GM19239 (cell line): ENCODE measurements at regions not wholly inside any gene's neighbourhood (a gene's known extent, or its start where the extent isn't known, plus 50 kb on each side); places are given as distances from the start of the nearest gene placed in this dataset.
"Not testable (repeated sequence)": the region's sequence is repeated elsewhere in the genome, so short reads cannot be mapped to it uniquely, and the experiment has no call there.

Experiments used
- DNase-seq: peaks from one replicate; pipeline ENCODE4 v3.0.0; 2011; ENCODE audit warnings: low spot score; ENCODE audit not compliant: insufficient read length
- FAIRE-seq: peaks from 2 replicates; lab custom pipeline; 2011; peaks lifted over from hg19 to GRCh38; lab: Jason Lieb, UNC

- not testable (repeated sequence) for DNase-seq, FAIRE-seq
Observed at GRCh38 chr12:54799966-54800365, 54.4 kb upstream of the MUCL1 start.

GRCh38 chr12:54798651-54799050 lies 55.7 kb upstream of the MUCL1 start:
- DNase-seq (no peak), FAIRE-seq (no peak)

GRCh38 chr12:54796991-54797390 lies 57.3 kb upstream of the MUCL1 start:
- DNase-seq (no peak), FAIRE-seq (no peak)

GRCh38 chr12:54795644-54796043 lies 58.7 kb upstream of the MUCL1 start:
- FAIRE-seq: no peak

GRCh38 chr12:54786081-54786480 lies 68.2 kb upstream of the MUCL1 start:
- FAIRE-seq: no peak
- no peak for DNase-seq

More at GRCh38 chr12:54795644-54796043, 58.7 kb upstream of the MUCL1 start:
- DNase-seq: no peak

- no peak for DNase-seq
- FAIRE-seq: no peak
Observed at GRCh38 chr12:54784115-54784514, 70.2 kb upstream of the MUCL1 start.

- DNase-seq, FAIRE-seq: not testable (repeated sequence)
Observed at GRCh38 chr12:54777031-54777430, 77.3 kb upstream of the MUCL1 start.

- DNase-seq (no peak), FAIRE-seq (no peak)
Observed at GRCh38 chr12:54773593-54773992, 80.7 kb upstream of the MUCL1 start.

GRCh38 chr12:54765652-54766051 lies 88.7 kb upstream of the MUCL1 start:
- no peak for FAIRE-seq
- DNase-seq: no peak

GRCh38 chr12:54762390-54762789 lies 91.9 kb upstream of the MUCL1 start:
- FAIRE-seq (no peak), DNase-seq (no peak)

GRCh38 chr12:54759751-54760150 lies 94.6 kb upstream of the MUCL1 start:
- peak; percentile 9 for DNase-seq
- peak; percentile 83 for FAIRE-seq

- no peak for FAIRE-seq
Observed at GRCh38 chr12:54751493-54751892, 102.8 kb upstream of the MUCL1 start.

GRCh38 chr12:54749191-54749818 lies 101.1 kb upstream of the DCD start:
- peak; percentile 38 for DNase-seq
- FAIRE-seq: peak; percentile 92

More at GRCh38 chr12:54751493-54751892, 102.8 kb upstream of the MUCL1 start:
- DNase-seq: no peak

GRCh38 chr12:54744590-54744989 lies 96.4 kb upstream of the DCD start:
- no peak for DNase-seq
- no peak for FAIRE-seq

GRCh38 chr12:54740882-54741281 lies 92.7 kb upstream of the DCD start:
- DNase-seq (no peak), FAIRE-seq (no peak)

- no peak for DNase-seq
- FAIRE-seq: no peak
Observed at GRCh38 chr12:54736549-54736948, 88.4 kb upstream of the DCD start.

GRCh38 chr12:54734196-54734950 lies 86.2 kb upstream of the DCD start:
- FAIRE-seq: no peak
- DNase-seq: no peak

- no peak for DNase-seq
Observed at GRCh38 chr12:54725233-54725843, 77.2 kb upstream of the DCD start.

GRCh38 chr12:54723379-54724256 lies 75.5 kb upstream of the DCD start:
- peak; percentile 73 for FAIRE-seq
- DNase-seq: no peak

More at GRCh38 chr12:54725233-54725843, 77.2 kb upstream of the DCD start:
- FAIRE-seq: no peak

GRCh38 chr12:54721312-54721711 lies 73.1 kb upstream of the DCD start:
- DNase-seq (no peak), FAIRE-seq (no peak)
